Neural crest cell (in vitro differentiated cells): ENCODE measurements at regions not wholly inside any gene's neighbourhood (a gene's known extent, or its start where the extent isn't known, plus 50 kb on each side); places are given as distances from the start of the nearest gene placed in this dataset.

Experiments
- DNase-seq: peaks from one replicate; pipeline ENCODE4 v3.0.0; 2021; ENCODE audit warnings: low read depth, mixed read lengths, low spot score
- H3K27ac Mint-ChIP-seq: one replicate; pipeline ENCODE4 v1.8.0; 2021; ENCODE audit warnings: mild to moderate bottlenecking, mixed read lengths; ENCODE audit not compliant: unreplicated experiment
- H3K27me3 Mint-ChIP-seq: 2 replicates; pipeline ENCODE4 v1.8.0; 2021; ENCODE audit warnings: low read depth, mild to moderate bottlenecking, mixed read lengths
- H3K36me3 Mint-ChIP-seq: 2 replicates; pipeline ENCODE4 v1.8.0; 2021; ENCODE audit warnings: low read depth, mild to moderate bottlenecking, mixed read lengths
- H3K4me1 Mint-ChIP-seq: 2 replicates; pipeline ENCODE4 v1.8.0; 2021; ENCODE audit warnings: mixed read lengths
- H3K4me3 Mint-ChIP-seq: one replicate; pipeline ENCODE4 v1.8.0; 2021; ENCODE audit warnings: mild to moderate bottlenecking, mixed read lengths
- H3K9me3 Mint-ChIP-seq: 2 replicates; pipeline ENCODE4 v1.8.0; 2021; ENCODE audit warnings: mixed read lengths
- TF ChIP-seq, protein P1 (sequence below): fragments of 200-600 bp; sonication (generic); conservative IDR thresholded peaks from 2 replicates; pipeline ENCODE4 v1.5.0; 2021; ENCODE audit warnings: antibody characterized with exemption, mild to moderate bottlenecking

DNA sequence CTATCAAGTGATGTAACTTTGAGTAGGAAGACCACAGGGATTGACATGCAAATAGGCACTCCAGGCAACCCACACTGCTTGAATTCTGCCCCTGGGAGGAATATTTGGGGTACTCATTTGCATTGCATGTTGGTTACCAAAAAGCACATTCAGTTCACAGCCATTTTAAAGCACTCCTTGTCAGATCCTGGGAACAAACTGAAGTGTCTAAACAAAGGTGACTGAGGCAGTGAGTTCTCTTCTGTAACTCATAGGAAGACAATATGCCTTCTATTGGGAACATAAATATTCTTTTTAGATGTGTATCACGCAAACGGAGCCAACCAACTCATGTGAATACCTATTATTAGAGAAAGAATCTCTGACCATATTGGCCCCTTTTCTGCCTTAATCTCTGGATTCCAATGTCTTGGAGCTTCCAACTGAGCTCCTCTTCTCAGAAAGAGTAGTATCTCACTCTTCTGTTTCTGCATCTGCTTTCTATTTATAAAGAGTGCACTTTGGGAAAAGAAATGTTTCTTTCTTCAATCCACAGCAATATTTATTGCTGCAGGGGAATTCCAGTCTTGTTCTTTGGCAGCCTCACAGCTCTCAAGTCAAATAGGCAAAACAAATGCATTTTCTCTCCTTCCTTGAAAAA, 125.7 kb upstream of the NBEA start:
- Mint-ChIP-seq H3K4me3 (no peak overlapping the region), H3K27ac (peak overlapping the region; percentile 76), H3K9me3 (peaks cover 9% of the 10 kb centered on the region), H3K36me3 (peaks cover 8% of the 10 kb centered on the region), H3K27me3 (no peaks in the 10 kb centered on the region), H3K4me1 (peaks cover 22% of the 10 kb centered on the region)
- TF ChIP-seq, protein P1, sequence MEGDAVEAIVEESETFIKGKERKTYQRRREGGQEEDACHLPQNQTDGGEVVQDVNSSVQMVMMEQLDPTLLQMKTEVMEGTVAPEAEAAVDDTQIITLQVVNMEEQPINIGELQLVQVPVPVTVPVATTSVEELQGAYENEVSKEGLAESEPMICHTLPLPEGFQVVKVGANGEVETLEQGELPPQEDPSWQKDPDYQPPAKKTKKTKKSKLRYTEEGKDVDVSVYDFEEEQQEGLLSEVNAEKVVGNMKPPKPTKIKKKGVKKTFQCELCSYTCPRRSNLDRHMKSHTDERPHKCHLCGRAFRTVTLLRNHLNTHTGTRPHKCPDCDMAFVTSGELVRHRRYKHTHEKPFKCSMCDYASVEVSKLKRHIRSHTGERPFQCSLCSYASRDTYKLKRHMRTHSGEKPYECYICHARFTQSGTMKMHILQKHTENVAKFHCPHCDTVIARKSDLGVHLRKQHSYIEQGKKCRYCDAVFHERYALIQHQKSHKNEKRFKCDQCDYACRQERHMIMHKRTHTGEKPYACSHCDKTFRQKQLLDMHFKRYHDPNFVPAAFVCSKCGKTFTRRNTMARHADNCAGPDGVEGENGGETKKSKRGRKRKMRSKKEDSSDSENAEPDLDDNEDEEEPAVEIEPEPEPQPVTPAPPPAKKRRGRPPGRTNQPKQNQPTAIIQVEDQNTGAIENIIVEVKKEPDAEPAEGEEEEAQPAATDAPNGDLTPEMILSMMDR: no peak
- DNase-seq: no peak

DNA sequence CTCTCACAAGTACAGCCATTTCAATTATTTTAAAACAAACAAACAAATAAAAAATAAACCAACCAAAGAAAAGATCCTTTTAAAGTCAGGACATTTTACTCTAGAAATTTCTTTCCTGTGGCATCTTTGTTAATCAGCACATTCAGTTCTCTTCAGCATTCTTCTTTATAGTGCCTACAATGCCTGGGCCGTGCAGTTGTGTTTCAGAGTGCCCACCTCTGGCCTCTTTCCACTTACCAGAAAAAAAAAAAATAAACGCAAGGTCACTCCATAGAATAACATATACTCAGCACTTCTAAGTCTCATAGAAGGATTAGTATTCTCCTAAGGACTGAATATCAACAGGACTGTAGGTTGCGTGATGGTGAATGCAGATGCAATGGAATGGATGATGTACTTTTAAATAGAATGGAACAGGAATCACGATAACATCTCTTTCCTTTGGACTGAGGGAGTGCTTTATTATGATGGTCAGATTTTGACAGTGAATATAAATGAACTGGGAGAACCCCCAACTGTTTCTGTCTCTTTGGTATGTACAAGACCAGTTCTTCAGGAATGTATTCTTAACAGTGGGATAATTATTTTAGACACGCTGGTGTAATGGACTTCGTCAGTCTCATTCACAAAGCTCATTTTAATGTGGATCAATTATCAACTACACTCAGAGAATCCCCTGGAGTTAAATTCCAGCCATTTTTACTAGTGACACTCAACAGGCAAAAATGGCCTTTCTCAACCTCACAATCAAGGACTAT, 125.0 kb upstream of the NBEA start:
- no peak for DNase-seq
- Mint-ChIP-seq H3K4me1 (peaks cover 22% of the 10 kb centered on the region), H3K36me3 (peaks cover 6% of the 10 kb centered on the region), H3K27me3 (no peaks in the 10 kb centered on the region), H3K4me3 (no peak overlapping the region), H3K27ac (peak overlapping the region; percentile 76), H3K9me3 (peaks cover 5% of the 10 kb centered on the region)
- TF ChIP-seq, protein P1: no peak

DNA sequence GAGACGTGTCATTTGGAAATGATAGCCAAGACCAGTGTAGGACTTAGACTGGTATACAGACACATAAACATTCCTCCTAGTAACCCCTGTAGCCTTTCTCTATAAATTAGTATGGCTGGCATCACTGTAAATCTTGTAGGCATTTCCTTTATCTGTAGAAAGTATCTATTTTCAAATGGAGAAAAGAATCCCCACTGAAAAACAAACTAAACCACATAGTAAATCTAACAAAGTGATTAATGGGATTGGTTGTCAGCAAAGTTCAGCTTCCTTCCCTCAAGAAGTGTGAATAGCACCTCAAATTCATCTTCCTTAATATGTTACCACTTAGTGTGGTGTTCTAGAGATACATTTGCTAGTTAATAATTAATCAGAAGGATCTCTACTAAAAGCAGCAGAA, 119.4 kb upstream of the NBEA start:
- Mint-ChIP-seq H3K4me1 (peaks cover 7% of the 10 kb centered on the region), H3K36me3 (no peaks in the 10 kb centered on the region), H3K4me3 (no peak overlapping the region), H3K9me3 (peaks cover 3% of the 10 kb centered on the region), H3K27ac (no peak overlapping the region), H3K27me3 (no peaks in the 10 kb centered on the region)
- DNase-seq: no peak
- TF ChIP-seq, protein P1: no peak

DNA sequence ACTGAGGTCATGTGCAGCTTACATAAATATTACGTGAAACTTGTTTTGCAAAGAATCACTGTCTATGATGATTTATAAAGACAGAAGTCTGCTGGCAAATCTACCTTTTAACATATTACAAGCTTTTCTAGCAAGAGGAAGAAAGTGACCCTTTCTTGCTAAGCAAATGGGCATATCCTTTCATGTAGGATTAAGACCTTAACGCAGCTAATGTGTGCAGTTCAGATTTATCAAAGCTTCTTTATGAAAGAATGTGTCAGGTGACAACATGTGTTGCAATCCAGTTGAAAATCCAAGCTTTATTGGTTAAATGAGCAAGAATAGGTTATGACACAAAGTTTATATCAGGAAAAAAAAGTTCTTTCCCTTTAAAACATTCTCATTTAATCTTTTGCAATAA, 115.6 kb upstream of the NBEA start:
- Mint-ChIP-seq H3K4me3 (no peak overlapping the region), H3K9me3 (peaks cover 6% of the 10 kb centered on the region), H3K27me3 (no peaks in the 10 kb centered on the region), H3K4me1 (peaks cover 7% of the 10 kb centered on the region), H3K36me3 (no peaks in the 10 kb centered on the region), H3K27ac (no peak overlapping the region)
- DNase-seq: no peak
- TF ChIP-seq, protein P1: no peak

DNA sequence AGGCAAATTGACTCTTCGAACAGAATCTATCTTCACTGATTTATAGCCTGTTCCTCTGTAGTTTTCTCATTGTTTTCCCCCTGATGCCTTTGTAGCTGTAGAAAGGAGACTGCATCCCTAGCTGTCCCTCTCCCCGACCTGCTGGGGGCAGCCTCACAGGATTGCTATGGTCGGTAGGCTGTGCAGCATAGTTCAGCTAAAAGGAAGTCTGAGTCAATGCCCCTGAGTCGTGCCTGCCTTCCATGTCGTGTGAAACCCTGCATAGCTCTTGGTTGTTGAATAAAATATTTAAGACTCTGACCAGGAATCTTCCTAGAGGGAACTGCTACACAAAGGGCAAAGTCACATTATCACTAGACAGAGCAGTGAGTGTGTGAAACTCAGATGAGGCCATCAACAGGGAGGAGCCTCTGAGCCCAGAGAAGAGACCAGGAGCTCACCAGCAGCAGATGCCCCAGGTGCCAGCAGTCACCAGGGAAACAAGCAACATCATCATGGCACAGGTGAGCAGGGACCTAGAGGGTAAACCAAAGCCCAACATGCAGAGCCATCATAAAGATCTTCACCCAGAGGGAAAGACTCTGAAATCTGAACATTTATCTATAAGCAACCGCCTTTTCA, 108.4 kb upstream of the NBEA start:
- peaks cover 13% of the 10 kb centered on the region for H3K9me3 Mint-ChIP-seq

More for the DNA sequence above, 108.4 kb upstream of the NBEA start:
- H3K4me1 Mint-ChIP-seq: no peaks in the 10 kb centered on the region
- no peak overlapping the region for H3K4me3 Mint-ChIP-seq
- H3K36me3 Mint-ChIP-seq: peaks cover 3% of the 10 kb centered on the region
- TF ChIP-seq, protein P1: no peak
- no peak for DNase-seq
- no peaks in the 10 kb centered on the region for H3K27me3 Mint-ChIP-seq
- no peak overlapping the region for H3K27ac Mint-ChIP-seq
